Activated CD4-positive, CD25-positive, alpha-beta regulatory T cell treated with anti-CD3 and anti-CD28 coated beads, Interleukin-2, amount 50 U/mL, for 24 hours (primary cell): ENCODE measurements at regions not wholly inside any gene's neighbourhood (a gene's known extent, or its start where the extent isn't known, plus 50 kb on each side); places are given as distances from the start of the nearest gene placed in this dataset.
A peak's percentile ranks its signal among the peaks of the same experiment; 100 is the strongest.

Source experiments
- ATAC-seq, 2 donors: fragments of 150-1000 bp; cut with Tn5 transposase; one replicate each; pipeline ENCODE4 v1.10.0; 2021; ENCODE audit warnings: mild to moderate bottlenecking in 1 of 2, moderate library complexity in 1 of 2

DNA sequence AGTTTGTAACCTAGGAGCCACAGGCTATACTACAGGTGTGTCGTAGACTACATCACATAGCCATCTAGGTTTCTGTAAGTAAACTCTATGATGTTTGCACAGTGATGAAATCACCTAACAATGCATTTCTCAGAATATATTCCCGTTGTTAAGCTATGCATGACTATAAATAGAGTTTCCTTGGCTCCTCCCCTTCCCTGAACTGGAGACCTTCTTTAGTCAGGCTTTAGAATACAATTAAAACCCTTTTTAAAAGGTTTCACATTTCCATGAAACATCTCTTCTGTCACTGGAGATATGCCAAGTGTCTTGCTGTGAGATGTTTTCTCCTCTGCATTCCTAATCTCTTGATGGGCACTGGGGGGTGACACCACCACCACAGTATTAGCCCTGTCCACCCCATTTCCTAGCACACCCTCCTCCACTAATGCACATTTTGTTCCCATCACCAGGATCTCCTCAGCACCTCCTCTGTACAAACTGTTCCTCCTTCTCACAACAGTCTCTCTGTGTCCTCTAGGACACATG is 334.6 kb upstream of the CPEB2 start:
- ATAC-seq = no peak

DNA sequence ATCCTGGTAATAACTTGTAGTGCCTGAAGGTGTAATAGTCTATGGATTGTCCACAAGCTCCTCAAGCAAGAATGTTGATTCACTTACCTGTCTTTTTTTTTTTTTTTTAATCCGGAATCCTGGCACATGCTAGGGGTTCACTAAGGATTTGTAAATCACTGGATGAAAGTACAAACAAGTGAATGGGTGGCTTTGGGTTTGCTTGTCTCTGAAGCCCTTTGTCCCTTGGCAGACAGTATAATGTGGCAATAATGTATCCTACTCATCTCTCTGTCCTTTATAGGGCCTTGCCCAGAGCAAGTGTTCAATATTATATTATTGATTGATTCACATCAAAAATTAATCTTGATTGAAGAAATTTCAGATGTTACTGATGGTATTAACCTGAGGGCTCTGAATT is 334.0 kb upstream of the CPEB2 start:
- no peak for ATAC-seq

DNA sequence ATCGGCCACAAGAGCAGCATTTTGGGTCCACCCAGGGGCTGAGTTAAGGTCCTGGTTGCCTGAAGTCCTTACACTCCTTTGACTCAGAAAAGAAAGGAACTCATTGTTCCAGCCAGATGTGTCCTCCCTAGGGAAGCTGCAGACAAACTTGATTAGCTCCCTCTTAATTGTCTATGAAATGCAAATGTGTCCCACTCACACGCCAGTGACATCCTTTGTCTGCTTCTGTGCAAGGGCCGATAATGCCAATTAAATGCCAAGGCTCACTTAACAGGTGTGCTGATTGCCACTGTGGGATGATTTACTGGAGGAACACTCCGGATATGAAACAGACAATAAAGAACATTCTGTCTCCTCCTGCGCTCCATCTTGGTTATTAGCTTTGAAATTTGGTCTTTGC is 332.9 kb upstream of the CPEB2 start:
- no peak for ATAC-seq

DNA sequence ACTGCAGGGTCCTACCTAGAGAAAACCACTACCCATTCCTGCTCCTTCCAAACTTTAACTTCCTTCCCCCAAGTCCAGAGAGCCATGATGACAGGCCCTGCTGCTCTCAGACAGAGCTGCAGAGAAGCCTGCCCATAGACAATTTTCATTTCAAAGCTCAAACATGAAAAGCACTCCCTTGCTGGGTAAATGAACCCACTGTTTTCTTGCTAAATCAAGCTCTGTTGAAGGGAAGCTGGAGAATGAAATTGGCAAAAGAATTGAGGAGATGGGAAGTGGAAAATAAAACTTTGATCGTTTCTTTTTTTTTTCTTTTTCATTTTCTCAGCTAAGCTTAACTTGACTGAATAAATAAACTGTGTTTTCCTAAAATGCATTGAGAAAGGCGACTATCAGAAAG is 331.1 kb upstream of the CPEB2 start:
- ATAC-seq = no peak

DNA sequence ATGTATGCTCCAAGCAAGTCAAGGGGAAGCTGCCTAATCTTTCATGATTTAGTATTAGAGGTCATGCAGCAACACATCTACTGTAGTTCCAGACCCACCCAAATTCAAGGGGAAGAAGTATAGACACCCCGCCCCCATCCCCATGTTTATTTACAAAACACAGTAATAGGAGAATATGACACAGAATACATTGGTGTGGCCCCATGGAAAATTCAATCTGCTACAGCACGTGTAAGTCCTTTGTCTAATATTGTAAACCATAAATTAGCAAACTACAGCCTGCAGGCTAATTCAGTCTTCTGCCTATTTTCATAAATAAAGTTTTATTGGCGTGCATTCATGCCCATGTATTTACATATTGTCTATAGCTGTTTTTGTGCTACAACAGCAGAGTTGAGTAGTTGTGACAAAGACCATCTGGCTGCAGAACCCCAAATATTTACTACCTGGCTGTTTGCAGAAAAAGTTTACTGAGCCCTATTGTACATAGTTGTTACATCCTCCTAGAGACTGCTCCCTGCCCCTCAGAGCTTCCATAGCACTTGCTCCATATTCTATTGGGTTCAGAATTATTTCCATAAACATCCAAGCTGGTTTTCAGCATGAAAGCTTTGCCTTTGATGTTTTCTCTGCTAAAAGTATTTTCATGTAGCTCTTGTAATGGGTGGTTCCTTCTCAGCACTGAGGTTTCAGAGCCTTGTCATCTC is 326.8 kb upstream of the CPEB2 start:
- no peak for ATAC-seq

DNA sequence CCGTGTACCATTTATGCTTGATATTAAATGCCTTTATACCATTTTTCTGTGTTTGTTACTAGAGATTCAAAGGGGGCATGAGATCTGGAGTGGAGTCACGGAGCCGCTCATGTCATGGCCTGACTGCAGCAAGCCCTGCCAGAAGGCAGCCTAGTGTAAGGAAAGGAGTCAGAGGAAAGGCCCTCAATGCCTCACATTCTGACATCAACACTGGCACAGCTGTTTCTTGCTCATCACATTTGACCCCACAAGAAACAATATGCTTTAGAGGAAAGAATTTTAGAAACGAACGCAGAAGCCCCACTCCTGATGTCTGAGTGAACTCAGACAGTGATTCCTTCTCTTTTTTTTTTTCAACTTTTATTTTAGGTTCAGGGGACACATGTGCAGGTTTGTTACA is 322.4 kb upstream of the CPEB2 start:
- ATAC-seq = no peak

DNA sequence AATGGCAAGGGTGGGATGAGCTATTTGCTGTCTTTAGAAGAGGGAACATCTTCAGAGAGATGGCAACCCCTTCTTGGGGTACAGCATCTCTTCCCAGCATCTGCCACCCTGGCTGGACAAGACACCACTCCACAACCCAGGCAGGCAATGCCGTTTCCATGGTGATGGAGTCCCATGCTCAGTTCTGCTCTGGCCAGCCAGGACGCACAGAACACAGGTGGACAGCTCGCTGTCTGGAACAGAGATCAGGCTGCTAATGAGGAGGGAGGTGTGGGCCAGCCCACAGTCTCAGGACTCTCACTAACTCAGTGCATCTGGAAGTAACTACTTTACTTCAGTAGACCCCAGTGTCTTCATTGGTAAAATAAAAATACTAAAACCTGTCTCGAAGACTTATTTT is 321.0 kb upstream of the CPEB2 start:
- ATAC-seq = no peak

DNA sequence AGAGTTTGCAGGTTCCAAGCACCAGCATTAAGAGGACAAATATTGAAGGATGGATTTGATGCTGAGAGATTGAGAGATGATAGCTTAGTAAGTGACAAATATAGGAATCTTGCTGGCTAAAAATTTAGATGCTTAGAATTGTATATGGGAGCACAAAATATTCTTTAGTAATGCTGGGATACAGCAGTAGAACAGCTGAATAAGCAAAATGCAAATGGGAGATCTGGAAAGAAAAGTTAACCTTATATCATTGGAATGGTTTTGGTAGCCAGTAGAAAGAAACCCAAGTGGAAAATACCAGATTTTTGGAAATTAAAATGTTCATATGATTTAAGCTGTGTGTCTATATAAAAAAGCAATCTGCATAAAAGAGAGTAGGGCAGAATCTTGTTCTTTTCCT is 308.6 kb upstream of the CPEB2 start:
- ATAC-seq = no peak

DNA sequence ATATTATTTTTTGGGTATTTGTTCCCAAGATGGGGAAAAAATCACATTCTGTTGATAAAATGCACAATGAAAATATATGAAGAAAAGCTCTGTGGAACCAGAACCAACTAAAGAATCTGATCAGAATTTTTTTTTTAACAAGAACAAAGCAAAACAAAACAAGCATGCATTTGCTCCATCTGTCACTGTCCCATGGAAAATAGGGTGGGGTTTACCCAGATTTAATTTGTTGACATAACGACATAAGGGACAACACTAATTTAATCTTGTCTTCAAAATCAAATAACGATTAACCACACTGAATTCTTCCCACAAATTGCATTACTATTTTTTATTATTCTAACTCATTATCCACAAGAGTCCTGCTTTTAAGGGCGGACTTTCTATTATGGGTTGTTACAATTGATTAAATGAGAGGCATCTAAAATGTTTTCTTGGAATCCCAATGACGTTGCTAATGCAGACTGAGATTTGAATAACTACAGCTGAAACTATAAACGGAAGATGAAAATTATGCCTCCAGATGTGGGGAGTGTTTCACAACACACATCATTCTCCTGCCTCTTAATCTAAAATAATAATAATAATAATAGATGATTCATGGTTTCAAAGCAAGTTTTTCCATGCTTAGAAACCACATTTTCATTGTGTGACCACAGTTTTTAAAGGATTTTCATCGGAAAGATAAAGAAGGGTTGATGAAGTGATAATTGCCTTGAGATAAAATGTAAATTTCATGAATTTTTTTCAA is 307.0 kb upstream of the CPEB2 start:
- ATAC-seq = no peak

DNA sequence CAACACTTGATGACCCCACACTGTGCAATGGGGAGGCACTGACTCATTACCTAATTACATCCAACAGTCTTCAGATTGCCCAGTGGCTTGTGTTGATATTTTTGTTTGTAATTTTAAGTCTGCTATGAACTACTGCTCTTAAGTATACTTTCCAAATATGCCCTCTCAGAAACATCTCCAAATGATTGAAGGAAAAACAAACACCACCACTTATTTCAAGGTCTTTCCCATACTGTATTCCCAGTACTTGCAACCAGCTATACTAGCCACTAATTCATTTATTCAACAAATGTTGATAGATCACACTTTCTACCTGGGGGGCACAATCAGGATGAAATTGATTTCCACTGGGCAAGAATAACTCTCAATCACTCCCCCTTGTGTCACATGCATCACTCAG is 302.2 kb upstream of the CPEB2 start:
- no peak for ATAC-seq

DNA sequence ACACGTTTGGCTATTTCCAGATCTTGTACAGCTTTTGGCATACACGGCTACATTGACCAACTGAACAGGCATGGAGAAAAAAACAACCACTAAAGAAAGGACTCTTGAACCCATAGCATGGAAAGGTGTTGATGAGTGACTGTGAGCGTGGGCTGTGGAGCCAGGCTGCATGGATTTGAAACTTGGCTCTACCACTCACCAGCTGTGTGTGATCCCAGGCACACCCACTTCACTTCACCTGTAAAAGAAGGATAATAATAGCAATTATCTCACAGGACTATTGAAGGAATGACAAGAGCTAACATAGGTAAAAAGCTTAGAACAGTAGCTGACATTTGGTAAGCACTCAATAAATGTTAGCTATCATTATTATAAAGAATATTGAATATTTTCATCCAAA is 301.7 kb upstream of the CPEB2 start:
- no peak for ATAC-seq

DNA sequence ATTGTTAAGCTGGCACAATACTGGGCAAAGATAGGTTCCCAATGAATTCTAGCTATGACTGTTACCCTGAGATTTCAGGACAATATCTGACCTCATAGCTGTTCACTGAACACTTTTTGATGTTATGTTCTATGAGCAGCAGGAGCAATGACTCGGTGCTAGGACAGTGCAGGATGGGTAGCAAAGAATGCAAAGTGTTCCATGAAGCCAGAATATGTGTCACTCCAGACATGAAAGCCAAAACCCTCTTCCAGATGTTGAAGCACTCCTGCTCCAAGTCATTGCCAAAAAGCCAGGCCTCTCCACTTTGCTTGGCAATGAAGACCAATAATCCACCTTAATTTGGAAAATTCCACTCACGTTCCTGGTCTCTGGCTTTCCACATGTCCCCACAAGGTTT is 300.9 kb upstream of the CPEB2 start:
- no peak for ATAC-seq

DNA sequence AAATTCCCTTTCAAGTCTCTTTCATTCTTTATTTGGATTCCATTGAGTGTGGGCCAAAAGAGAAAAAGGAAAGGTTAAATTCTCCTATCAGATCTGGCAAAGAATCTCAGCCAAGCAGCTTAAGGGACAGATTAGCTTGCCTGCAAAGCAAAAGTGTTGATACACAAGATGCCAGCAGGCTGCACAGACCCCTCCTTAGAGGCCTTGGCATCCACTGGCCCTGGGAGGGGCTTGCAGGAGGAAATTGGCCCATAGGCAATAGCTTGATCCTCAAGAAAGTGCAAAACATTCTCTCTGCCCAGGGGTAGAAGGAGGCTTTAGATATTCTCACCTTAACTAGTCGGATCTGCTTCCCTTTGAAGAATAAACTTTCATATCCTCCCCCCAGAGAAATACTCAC is 300.4 kb upstream of the CPEB2 start:
- no peak for ATAC-seq

DNA sequence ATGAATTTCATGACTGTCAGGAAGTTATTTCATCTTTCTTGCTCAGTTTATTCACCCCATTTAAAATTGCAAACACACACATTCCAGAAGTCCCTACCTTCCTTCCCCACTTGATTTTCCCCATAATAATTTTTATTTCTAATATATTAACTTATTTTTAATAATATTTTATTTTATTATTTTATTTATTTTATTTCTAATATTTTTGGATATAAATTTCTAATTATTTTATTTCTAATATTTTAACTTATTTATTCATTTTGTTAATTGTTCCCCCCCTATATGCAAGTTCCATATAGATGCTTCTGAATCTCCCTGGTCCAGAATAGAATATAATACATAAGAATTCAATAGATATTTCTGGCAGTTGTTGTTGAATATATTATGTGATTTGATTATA is 293.7 kb upstream of the CPEB2 start:
- ATAC-seq = no peak

DNA sequence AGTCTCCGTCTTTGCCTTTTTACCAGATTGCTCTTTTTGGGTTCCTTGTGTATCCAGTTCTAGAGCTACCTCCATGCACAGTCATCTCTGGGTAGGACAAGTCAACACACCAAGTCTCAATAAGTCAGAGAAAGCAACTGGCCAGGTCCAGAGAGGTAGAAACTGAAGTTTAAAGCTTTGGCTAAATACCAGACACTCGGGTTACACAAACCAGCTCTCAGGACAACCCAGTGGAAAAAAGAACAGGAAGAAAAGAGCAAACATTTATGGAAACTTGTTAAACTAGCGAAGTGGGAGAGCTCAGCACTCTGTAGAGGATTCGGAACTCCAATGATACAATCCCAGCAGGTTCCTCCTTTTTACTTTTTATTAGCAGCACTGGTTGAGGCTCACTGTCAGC is 291.0 kb upstream of the CPEB2 start:
- no peak for ATAC-seq

DNA sequence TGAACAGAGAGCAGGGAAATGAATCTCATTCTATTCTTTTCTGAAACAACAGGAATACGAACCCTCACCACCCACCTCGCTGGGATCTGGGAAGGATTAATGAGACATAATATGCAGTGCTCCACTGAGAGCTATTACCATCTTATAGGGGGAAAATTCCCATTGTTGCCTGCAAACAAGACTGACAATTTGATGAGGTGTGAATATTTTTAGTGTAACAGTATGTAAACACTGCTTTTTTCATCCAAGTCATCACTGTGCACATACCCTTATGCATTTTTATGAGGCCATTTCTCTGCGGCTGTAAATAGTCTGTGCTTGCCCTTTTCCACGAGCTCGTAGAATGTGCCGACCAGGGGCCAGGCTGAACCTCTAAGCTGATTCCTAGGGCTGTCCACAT is 285.6 kb upstream of the CPEB2 start:
- no peak for ATAC-seq

DNA sequence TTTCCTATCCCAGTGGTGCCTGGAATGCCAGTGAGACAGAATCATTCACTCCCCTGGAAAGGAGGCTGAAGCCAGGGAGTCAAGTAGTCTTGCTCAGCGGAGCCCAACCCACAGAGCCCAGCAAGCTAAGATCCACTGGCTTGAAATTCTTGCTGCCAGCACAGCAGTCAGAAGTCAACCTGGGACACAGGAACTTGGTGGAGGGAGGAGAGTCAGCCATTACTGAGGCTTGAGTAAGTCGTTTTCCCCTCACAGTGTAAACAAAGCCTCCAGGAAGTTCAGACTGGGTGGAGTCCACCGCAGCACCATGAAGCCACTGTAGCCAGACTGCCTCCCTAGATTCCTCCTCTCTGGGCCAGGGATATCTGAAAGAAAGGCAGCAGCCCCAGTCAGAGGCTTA is 283.2 kb upstream of the CPEB2 start:
- ATAC-seq = no peak

DNA sequence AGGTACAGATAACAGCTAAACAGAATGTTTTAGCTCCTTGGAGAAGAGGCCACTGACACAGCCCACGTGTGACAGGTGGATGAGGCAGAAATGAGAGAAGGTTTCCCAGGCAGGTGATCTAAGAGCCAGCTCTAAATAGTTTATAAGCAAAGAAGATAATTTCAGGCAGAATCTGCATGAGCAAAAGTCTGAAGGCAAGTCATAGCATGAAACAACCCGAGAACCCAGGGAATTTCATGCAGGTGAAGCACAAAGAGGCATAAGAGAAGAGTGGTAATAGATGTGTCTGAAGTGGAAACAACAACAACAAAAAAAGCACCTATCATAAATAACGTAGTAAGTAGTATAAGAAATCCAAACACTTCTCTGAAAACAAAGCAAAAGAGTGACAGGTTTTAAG is 275.8 kb upstream of the CPEB2 start:
- ATAC-seq = no peak

DNA sequence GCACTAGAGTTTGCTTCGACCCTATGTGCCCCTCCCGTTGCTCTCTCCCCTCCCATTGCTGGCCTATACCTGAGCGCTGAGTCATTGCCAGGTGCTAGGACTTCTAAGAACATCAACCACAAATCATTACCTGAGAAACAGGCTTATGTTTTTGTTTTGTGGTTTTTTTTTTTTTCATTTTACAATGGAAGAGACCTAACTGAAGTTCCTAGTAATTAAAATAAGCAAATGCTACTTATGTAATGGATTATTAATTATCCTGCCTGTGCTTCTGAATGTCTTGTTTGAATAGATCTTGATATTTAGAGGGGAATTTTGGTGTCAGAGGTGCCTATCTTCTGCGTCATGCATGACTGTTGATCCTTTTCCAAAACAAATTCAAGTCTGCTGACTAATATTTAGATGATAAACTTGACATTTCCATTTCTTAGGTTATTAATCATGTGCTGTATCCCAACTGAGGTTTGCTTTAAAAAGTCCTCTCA is 275.4 kb upstream of the CPEB2 start:
- peak; percentile 32 to 33 for ATAC-seq

DNA sequence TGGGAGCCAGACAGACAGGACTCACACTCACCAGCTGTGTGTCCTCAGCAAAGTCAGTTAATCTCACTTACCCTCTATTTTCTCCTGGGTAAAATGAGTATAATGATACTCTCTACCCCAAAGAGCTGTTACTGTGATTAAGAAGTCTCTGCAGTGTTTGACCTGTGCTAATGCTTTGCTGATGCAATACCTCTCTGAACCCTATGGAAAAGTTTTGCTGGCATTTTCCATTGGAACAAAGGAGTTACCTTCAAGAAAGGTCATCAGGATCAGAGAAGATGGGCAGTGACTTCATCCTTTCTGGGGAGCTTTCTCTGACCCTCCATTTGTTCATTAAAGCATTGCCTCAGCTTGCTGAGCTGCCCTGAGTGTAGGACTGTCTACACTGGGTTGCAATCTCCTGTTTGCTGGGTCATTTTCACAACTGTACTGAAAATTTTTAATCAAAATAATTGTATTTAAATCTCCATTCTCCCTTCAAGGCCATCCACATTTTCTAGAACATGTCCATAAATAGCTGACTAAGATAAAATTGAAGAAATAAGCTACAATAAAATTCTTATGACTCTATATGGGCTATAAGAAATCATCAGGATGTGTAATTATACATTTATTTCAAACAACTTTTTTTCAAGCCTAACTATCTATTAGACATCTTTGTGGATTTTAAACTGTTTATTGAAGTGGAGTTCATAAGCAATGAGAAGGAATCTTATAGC is 272.8 kb upstream of the CPEB2 start:
- ATAC-seq = no peak

DNA sequence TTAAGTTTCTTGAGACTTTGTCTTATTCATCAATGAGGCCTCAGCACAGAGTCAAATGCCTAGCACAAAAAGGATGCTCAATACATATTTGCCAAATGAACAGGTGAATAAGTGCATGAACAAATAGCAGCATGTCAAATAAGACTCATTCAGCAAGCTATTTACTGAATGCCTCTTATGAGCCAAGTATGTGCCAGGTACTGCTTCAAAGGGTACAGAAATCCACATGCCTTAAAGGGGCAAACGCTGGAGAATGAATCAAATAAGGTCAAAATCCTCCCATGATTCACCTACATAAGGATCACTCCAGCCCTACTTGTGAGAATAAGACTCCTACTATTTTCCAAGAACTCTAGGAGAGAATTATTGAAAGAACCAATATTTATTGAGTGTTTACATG is 260.2 kb upstream of the CPEB2 start:
- ATAC-seq = no peak

DNA sequence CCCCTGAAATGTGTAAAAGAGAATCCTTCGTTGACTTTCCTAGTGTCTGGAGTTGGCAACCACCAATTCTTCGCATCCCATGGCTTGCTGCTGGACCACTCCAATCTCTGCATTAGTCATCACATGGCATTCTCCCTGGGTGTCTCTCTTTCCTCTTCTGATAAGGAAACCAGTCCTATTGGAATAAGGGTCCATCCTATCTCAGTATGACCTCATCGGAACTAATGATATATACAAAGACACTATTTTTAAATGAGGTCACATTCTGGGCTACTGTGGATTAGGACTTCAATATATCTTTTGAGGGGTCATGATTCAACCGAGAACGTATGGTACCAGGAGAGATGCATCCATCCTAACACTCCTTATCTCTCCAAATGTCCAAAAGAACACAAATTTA is 259.1 kb upstream of the CPEB2 start:
- no peak for ATAC-seq

DNA sequence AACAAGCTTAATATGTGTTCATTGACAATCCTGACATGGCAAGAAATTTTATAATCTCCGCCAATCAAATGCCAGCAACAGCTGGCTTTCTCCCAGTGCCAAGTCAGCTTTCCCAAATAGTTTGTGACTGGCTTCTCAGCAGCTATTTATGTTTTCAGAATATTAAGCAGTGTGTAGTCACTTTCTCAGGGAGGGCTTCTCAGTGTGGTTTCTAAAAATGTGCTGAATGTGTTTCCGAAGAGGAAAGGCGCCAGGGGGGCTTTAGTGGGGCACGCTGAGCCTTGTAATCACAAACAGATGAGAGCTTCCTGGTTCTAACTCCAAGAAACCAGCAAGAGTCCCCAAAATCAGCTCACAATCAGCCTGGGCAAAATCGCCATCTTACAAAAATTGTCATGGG is 258.7 kb upstream of the CPEB2 start:
- no peak for ATAC-seq

DNA sequence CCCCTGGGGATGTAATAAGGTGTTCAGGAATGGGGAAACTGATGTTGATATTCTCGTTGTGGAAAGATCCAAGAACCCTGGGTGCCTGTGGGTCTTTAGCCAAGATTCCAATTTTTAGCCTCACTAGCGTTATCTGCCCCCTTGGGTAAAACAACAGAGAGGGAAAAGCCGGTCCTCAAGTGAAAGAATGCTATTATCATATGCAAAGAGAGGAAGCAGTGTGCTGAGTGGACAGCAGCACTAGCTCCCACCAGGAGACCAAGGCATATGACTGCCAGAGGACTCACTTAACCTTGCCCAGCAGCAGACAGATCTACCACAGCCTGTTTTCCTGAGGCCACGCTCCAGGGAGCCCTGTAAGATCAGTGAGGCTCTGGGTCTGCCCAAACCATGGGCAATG is 257.9 kb upstream of the CPEB2 start:
- no peak for ATAC-seq
